Astrocyte (in vitro differentiated cells and primary cell): ENCODE measurements at regions not wholly inside any gene's neighbourhood (a gene's known extent, or its start where the extent isn't known, plus 50 kb on each side); places are given as distances from the start of the nearest gene placed in this dataset.
A peak's percentile ranks its signal among the peaks of the same experiment; 100 is the strongest.

ENCODE experiments used
- DNase-seq: peaks from one replicate; pipeline ENCODE4 v3.0.0-alpha.2; 2010; ENCODE audit warnings: low read depth
- FAIRE-seq: peaks from 2 replicates; lab custom pipeline; 2011; peaks lifted over from hg19 to GRCh38; lab: Jason Lieb, UNC
- H2AFZ ChIP-seq: 2 replicates; pipeline ENCODE4 v1.6.0; 2012; ENCODE audit warnings: low read depth, low read length, inconsistent platforms
- H3K27ac ChIP-seq: 2 replicates; pipeline ENCODE4 v1.5.1; 2011; ENCODE audit warnings: low read depth, low read length, inconsistent platforms
- H3K27me3 ChIP-seq: 2 replicates; pipeline ENCODE4 v1.6.0; 2011; ENCODE audit warnings: low read length, inconsistent platforms; ENCODE audit not compliant: insufficient read depth
- H3K36me3 ChIP-seq: 2 replicates; pipeline ENCODE4 v1.5.1; 2011; ENCODE audit warnings: low read length, inconsistent platforms; ENCODE audit not compliant: insufficient read depth
- H3K4me1 ChIP-seq: 2 replicates; pipeline ENCODE4 v1.5.1; 2011; ENCODE audit warnings: low read length, inconsistent platforms; ENCODE audit not compliant: insufficient read depth
- H3K4me2 ChIP-seq: 2 replicates; pipeline ENCODE4 v1.6.0; 2012; ENCODE audit warnings: low read length, inconsistent platforms
- H3K4me3 ChIP-seq: 2 replicates; pipeline ENCODE4 v1.5.1; 2011; ENCODE audit warnings: low read depth, mild to moderate bottlenecking, low read length, inconsistent platforms; ENCODE audit not compliant: insufficient read depth
- H3K79me2 ChIP-seq: 2 replicates; pipeline ENCODE4 v1.6.0; 2012; ENCODE audit warnings: mild to moderate bottlenecking, low read length, inconsistent platforms; ENCODE audit not compliant: insufficient read depth
- H3K9ac ChIP-seq: 2 replicates; pipeline ENCODE4 v1.6.0; 2012; ENCODE audit warnings: mild to moderate bottlenecking, low read length, inconsistent platforms
- H3K9me3 ChIP-seq: 2 replicates; pipeline ENCODE4 v1.5.1; 2012; ENCODE audit warnings: low read depth, mild to moderate bottlenecking, low read length, inconsistent platforms; ENCODE audit not compliant: insufficient read depth
- H4K20me1 ChIP-seq: 2 replicates; pipeline ENCODE4 v1.6.0; 2012; ENCODE audit warnings: low read length, inconsistent platforms; ENCODE audit not compliant: insufficient read depth
- H3K27ac Mint-ChIP-seq: one replicate; pipeline ENCODE4 v1.8.0; 2021; ENCODE audit warnings: mild to moderate bottlenecking, mixed read lengths; ENCODE audit not compliant: unreplicated experiment
- H3K27me3 Mint-ChIP-seq: one replicate; pipeline ENCODE4 v1.8.0; 2021; ENCODE audit warnings: low read depth, mixed read lengths; ENCODE audit not compliant: unreplicated experiment
- H3K36me3 Mint-ChIP-seq: one replicate; pipeline ENCODE4 v1.8.0; 2021; ENCODE audit warnings: low read depth, mixed read lengths; ENCODE audit not compliant: unreplicated experiment
- H3K4me1 Mint-ChIP-seq: one replicate; pipeline ENCODE4 v1.8.0; 2021; ENCODE audit warnings: low read depth, mixed read lengths; ENCODE audit not compliant: unreplicated experiment
- H3K4me3 Mint-ChIP-seq: one replicate; pipeline ENCODE4 v1.8.0; 2021; ENCODE audit warnings: mild to moderate bottlenecking, moderate library complexity, mixed read lengths; ENCODE audit not compliant: unreplicated experiment
- H3K9me3 Mint-ChIP-seq: one replicate; pipeline ENCODE4 v1.8.0; 2021; ENCODE audit warnings: mild to moderate bottlenecking, mixed read lengths; ENCODE audit not compliant: unreplicated experiment
- EZH2 ChIP-seq: IDR thresholded peaks from 2 replicates; pipeline ENCODE4 v1.6.1; 2012; ENCODE audit warnings: mild to moderate bottlenecking, low read length, inconsistent platforms; ENCODE audit not compliant: insufficient read depth
- TF ChIP-seq, protein P1 (sequence below): IDR thresholded peaks from 2 replicates; pipeline ENCODE4 v1.5.1; 2011; ENCODE audit warnings: low read depth, mild to moderate bottlenecking, inconsistent platforms, low read length, moderate library complexity; ENCODE audit not compliant: insufficient read depth

DNA sequence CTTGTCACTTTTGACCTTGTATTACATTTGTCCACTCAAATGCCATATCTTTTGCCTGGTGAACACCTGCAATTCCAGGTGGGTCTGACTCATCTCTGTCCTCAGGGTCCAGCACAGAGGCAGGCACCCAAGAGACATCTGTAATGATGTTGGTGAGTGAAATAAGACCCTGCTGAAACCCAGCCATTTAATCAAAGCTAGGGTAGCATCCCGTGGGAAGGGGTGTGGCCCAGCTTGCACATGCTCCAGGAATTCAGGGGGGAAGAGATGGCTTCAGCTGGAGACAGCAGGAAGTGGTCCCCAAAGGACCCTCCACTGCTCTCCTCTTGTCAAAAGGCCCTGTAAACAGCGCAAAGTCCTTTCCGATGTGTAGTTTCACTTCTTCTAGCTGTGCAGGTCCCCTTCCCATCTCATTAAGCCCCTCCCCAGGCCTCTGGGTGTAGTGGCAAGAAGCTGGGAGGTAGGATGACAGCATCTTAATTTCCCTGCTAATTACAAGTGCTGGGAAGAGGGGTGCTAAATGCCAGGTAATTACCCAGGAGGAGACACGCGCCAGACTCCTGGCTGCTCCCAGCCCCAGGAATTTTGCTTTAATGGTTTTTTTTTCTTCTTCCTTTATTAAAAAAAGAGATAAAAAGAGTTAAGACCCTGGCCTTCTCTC, 54.4 kb upstream of the TRABD2B start:
- no peak overlapping the region for H3K4me3 ChIP-seq
- no peaks in the 10 kb centered on the region for H3K36me3 ChIP-seq
- DNase-seq (no peak), FAIRE-seq (no peak)
- no peaks in the 10 kb centered on the region for H3K79me2 ChIP-seq
- H3K27ac ChIP-seq, result no peak overlapping the region
- H3K9me3 Mint-ChIP-seq, result peaks cover 5% of the 10 kb centered on the region
- no peak overlapping the region for H2AFZ ChIP-seq
- peaks cover 36% of the 10 kb centered on the region for H3K4me1 ChIP-seq
- no peaks in the 10 kb centered on the region for H3K36me3 Mint-ChIP-seq
- no peak overlapping the region for H3K9ac ChIP-seq
- H3K4me2 ChIP-seq, result peak overlapping the region; percentile 22
- peaks cover 47% of the 10 kb centered on the region for H3K4me1 Mint-ChIP-seq
- no peak overlapping the region for H3K4me3 Mint-ChIP-seq
- H3K27ac Mint-ChIP-seq, result no peak overlapping the region
- H3K27me3 Mint-ChIP-seq, result peaks cover 17% of the 10 kb centered on the region
- H3K9me3 ChIP-seq, result no peaks in the 10 kb centered on the region
- TF ChIP-seq, protein P1, sequence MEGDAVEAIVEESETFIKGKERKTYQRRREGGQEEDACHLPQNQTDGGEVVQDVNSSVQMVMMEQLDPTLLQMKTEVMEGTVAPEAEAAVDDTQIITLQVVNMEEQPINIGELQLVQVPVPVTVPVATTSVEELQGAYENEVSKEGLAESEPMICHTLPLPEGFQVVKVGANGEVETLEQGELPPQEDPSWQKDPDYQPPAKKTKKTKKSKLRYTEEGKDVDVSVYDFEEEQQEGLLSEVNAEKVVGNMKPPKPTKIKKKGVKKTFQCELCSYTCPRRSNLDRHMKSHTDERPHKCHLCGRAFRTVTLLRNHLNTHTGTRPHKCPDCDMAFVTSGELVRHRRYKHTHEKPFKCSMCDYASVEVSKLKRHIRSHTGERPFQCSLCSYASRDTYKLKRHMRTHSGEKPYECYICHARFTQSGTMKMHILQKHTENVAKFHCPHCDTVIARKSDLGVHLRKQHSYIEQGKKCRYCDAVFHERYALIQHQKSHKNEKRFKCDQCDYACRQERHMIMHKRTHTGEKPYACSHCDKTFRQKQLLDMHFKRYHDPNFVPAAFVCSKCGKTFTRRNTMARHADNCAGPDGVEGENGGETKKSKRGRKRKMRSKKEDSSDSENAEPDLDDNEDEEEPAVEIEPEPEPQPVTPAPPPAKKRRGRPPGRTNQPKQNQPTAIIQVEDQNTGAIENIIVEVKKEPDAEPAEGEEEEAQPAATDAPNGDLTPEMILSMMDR, result no peak
- TF ChIP-seq EZH2, result no peak
- H4K20me1 ChIP-seq, result no peaks in the 10 kb centered on the region
- no peaks in the 10 kb centered on the region for H3K27me3 ChIP-seq

DNA sequence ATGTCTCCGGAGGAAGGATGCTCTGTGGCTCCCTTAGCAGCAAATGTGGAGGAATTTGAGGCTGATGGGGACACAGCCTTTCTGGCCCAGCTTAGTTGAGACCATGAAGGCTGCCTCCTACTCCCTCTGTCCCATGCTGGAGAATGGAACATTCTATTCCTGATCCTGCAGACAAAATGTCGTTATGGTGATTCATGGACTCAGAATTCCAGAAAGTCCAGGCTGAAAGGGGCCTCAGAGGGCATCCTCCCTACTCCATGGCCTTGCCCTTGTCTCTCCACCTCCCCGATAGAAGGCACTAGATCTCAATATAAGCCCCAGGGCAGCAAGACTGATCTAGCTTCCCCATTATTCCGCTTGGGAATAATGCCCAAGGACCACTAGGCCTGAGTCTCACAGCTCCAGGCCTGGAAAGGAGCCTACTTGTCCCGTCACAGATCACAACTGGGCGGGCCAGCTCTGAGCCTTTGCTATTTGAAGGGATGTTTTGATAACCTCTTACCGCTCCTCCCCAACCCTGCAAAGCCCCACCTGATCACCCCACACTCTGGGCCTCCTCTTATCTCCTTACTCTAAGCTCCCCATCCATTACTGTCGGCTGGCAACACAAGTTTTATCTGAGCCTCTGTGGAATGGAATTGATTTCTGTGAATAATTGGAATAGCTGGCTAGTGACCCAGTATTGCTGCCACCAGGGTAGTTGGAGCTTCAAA, 52.8 kb upstream of the TRABD2B start:
- Histone ChIP-seq H3K9me3 (no peaks in the 10 kb centered on the region), H3K4me3 (no peak overlapping the region)

More for the DNA sequence above, 52.8 kb upstream of the TRABD2B start:
- Mint-ChIP-seq H3K27me3 (peaks cover 9% of the 10 kb centered on the region), H3K27ac (peak overlapping the region; percentile 67), H3K36me3 (no peaks in the 10 kb centered on the region), H3K4me3 (no peak overlapping the region), H3K9me3 (peaks cover 3% of the 10 kb centered on the region), H3K4me1 (peaks cover 53% of the 10 kb centered on the region)
- H3K36me3 ChIP-seq, result no peaks in the 10 kb centered on the region
- no peak for DNase-seq
- H4K20me1 ChIP-seq, result no peaks in the 10 kb centered on the region
- no peak for FAIRE-seq
- H3K4me1 ChIP-seq, result peaks cover 37% of the 10 kb centered on the region
- H3K4me2 ChIP-seq, result no peak overlapping the region
- H3K27me3 ChIP-seq, result no peaks in the 10 kb centered on the region
- H3K27ac ChIP-seq, result no peak overlapping the region
- no peak overlapping the region for H2AFZ ChIP-seq
- H3K9ac ChIP-seq, result no peak overlapping the region
- no peak for TF ChIP-seq EZH2
- TF ChIP-seq, protein P1, result no peak
- no peaks in the 10 kb centered on the region for H3K79me2 ChIP-seq
